AG04450 (cell line): ENCODE measurements at regions not wholly inside any gene's neighbourhood (a gene's known extent, or its start where the extent isn't known, plus 50 kb on each side); places are given as distances from the start of the nearest gene placed in this dataset.

ENCODE experiments used
- CTCF ChIA-PET: fragments of 300-600, 350-600 bp; formaldehyde crosslinking; extraction: SDS; loops from one replicate; lab custom pipeline; 2022; ENCODE audit warnings: antibody characterized with exemption, inconsistent platforms; lab: Charles Lee
- POLR2A ChIA-PET: fragments of 350-600 bp; formaldehyde crosslinking; extraction: SDS; loops from one replicate; lab custom pipeline; 2021; ENCODE audit warnings: antibody characterized with exemption, inconsistent platforms; lab: Yijun Ruan, JAX
- DNase-seq: peaks from one replicate; pipeline ENCODE4 v3.0.0-alpha.2; 2011; ENCODE audit warnings: low read depth, low spot score
- H3K27ac ChIP-seq: one replicate; pipeline ENCODE4 v1.5.1; 2012; ENCODE audit warnings: low read depth, low read length, control low read depth
- H3K27me3 ChIP-seq: one replicate; pipeline ENCODE4 v1.6.0; 2012; ENCODE audit warnings: low read length; ENCODE audit not compliant: control insufficient read depth, insufficient read depth
- H3K4me3 ChIP-seq: 2 replicates; pipeline ENCODE4 v1.5.1; 2011; ENCODE audit warnings: mild to moderate bottlenecking, low read depth, low read length, control low read depth
- H3K9me3 ChIP-seq: 2 replicates; pipeline ENCODE4 v1.5.1; 2012; ENCODE audit warnings: low read length; ENCODE audit not compliant: control insufficient read depth, insufficient read depth
- CTCF ChIP-seq: IDR thresholded peaks from 2 replicates; pipeline ENCODE4 v1.5.1; 2011; ENCODE audit warnings: low read depth, low read length, control low read depth, inconsistent platforms

DNA sequence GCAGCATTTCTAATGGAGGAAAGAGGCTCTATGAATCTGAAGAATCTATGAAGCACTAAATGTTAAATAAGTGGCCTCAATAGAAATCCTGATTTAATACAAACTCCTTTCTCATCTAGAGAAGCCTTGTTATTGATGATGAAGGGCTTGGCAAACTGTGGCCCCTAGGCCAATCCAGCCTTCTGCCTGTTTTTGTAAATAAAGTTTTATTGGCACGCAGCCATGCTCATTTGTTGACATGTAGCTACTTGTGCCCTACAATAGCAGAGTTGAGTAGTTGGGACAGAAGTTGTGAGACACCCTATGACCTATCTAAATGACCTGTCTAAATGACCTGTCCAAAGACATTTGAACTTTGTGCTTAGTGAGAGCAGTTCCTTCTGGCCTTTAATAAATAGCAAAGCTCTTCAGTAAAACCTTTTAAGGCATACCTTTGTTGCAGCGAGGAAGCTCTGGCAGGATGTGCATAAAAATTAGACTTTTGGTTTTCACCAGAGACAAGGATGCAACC lies 484.4 kb upstream of the SPRED2 start:
- Histone ChIP-seq H3K27ac (no peak overlapping the region), H3K9me3 (no peaks in the 10 kb centered on the region), H3K4me3 (no peak overlapping the region), H3K27me3 (peaks cover 3% of the 10 kb centered on the region)
- no peak for DNase-seq
- TF ChIP-seq CTCF: no peak
- ChIA-PET POLR2A (no interaction called here), CTCF (no interaction called here)

DNA sequence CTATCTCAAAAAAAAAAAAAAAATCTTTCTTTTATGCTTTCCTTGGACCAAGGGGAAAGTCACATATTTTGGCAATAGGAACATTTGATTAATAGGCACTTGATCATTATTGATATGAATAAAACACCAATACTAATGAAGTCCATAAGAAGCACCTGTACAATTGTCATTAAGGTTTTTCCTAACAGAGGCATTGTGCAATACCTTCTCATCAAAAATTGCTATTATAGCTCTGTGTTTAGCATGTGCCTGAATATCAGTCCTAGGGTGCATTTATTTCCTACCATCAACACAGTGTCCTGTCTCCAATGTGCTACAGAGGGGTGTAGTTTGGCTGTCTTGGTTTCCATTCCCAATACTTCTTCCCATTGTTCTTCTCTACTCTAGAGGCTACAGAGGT lies 483.8 kb upstream of the SPRED2 start:
- no peak for TF ChIP-seq CTCF
- H3K27ac ChIP-seq: no peak overlapping the region
- DNase-seq: no peak
- CTCF ChIA-PET: no interaction called here
- no peaks in the 10 kb centered on the region for H3K9me3 ChIP-seq
- no peak overlapping the region for H3K4me3 ChIP-seq
- H3K27me3 ChIP-seq: peaks cover 3% of the 10 kb centered on the region
- POLR2A ChIA-PET: no interaction called here

- POLR2A ChIA-PET: no interaction called here
- Histone ChIP-seq H3K4me3 (no peak overlapping the region), H3K27ac (no peak overlapping the region), H3K9me3 (no peaks in the 10 kb centered on the region), H3K27me3 (peaks cover 3% of the 10 kb centered on the region)
- no peak for TF ChIP-seq CTCF
- CTCF ChIA-PET: no interaction called here
- no peak for DNase-seq
Observed at GRCh38 chr2:65915273-65915672, 482.9 kb upstream of the SPRED2 start.

GRCh38 chr2:65914244-65914786 lies 481.9 kb upstream of the SPRED2 start:
- no peaks in the 10 kb centered on the region for H3K27me3 ChIP-seq
- no peaks in the 10 kb centered on the region for H3K9me3 ChIP-seq
- DNase-seq: no peak
- POLR2A ChIA-PET: no interaction called here
- no peak overlapping the region for H3K4me3 ChIP-seq
- TF ChIP-seq CTCF: no peak
- CTCF ChIA-PET: no interaction called here
- H3K27ac ChIP-seq: no peak overlapping the region

DNA sequence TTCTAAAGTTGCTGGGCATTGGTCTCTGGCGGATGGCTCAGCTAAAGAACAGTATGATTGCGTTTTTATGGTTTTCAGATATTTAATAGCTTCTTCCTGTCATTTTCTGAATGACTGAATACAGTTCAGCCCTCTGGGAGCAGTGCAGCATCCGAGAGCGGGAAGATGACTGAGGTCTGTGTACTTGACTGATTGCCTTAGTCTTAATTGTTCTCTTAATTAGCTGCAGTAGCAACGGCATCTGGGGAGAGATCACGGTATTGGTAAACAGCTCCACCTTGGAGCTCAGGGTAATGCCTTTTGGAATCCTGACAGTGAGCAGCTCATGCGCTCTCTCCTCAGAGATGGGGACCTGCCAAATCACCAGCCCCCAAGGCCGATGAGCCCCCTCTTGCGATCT lies 481.4 kb upstream of the SPRED2 start:
- CTCF ChIA-PET: no interaction called here
- Histone ChIP-seq H3K4me3 (no peak overlapping the region), H3K9me3 (no peaks in the 10 kb centered on the region)

More for the DNA sequence above, 481.4 kb upstream of the SPRED2 start:
- no peak overlapping the region for H3K27ac ChIP-seq
- POLR2A ChIA-PET: no interaction called here
- no peak for TF ChIP-seq CTCF
- H3K27me3 ChIP-seq: no peaks in the 10 kb centered on the region
- DNase-seq: no peak
